ENCODE measurements at regions not wholly inside any gene's neighbourhood (a gene's known extent, or its start where the extent isn't known, plus 50 kb on each side); places are given as distances from the start of the nearest gene placed in this dataset.

GRCh38 chr16:82542714-82543113 is 84.1 kb upstream of the CDH13 start:
- TF ChIP-seq CTCF (conservative IDR thresholded peaks at IDR 0.05): no peak
- Mint-ChIP-seq H3K9me3 (no peaks in the 10 kb centered on the region), H3K27me3 (peaks cover 26% of the 10 kb centered on the region), H3K4me3 (no peak overlapping the region), H3K36me3 (no peaks in the 10 kb centered on the region), H3K4me1 (ENCODE audit: unreplicated experiment) (peaks cover 9% of the 10 kb centered on the region), H3K27ac (no peak overlapping the region)
- no peak for DNase-seq (ENCODE audit: extremely low spot score, unreplicated experiment)

- DNase-seq (ENCODE audit: extremely low spot score, unreplicated experiment): no peak
- no peak overlapping the region for H3K4me3 Mint-ChIP-seq
- no peaks in the 10 kb centered on the region for H3K36me3 Mint-ChIP-seq
- H3K9me3 Mint-ChIP-seq: no peaks in the 10 kb centered on the region
- peaks cover 26% of the 10 kb centered on the region for H3K27me3 Mint-ChIP-seq
- no peak overlapping the region for H3K27ac Mint-ChIP-seq
- no peak for TF ChIP-seq CTCF (conservative IDR thresholded peaks at IDR 0.05)
- peaks cover 9% of the 10 kb centered on the region for H3K4me1 Mint-ChIP-seq (ENCODE audit: unreplicated experiment)
Measured at GRCh38 chr16:82541103-82541502, 85.7 kb upstream of the CDH13 start.

- no peak for TF ChIP-seq CTCF (conservative IDR thresholded peaks at IDR 0.05)
- Mint-ChIP-seq H3K27ac (no peak overlapping the region), H3K27me3 (peaks cover 2% of the 10 kb centered on the region), H3K4me1 (ENCODE audit: unreplicated experiment) (no peaks in the 10 kb centered on the region), H3K9me3 (no peaks in the 10 kb centered on the region), H3K36me3 (no peaks in the 10 kb centered on the region), H3K4me3 (no peak overlapping the region)
- DNase-seq (ENCODE audit: extremely low spot score, unreplicated experiment): no peak
Measured at GRCh38 chr16:82535764-82536163, 91.0 kb upstream of the CDH13 start.

GRCh38 chr16:82535262-82535661 is 91.5 kb upstream of the CDH13 start:
- DNase-seq (ENCODE audit: extremely low spot score, unreplicated experiment): no peak
- TF ChIP-seq CTCF (conservative IDR thresholded peaks at IDR 0.05): no peak
- no peaks in the 10 kb centered on the region for H3K4me1 Mint-ChIP-seq (ENCODE audit: unreplicated experiment)

GRCh38 chr16:82533189-82533588 is 93.6 kb upstream of the CDH13 start:
- TF ChIP-seq CTCF (conservative IDR thresholded peaks at IDR 0.05): no peak
- Mint-ChIP-seq H3K36me3 (no peaks in the 10 kb centered on the region), H3K27ac (no peak overlapping the region), H3K4me1 (ENCODE audit: unreplicated experiment) (no peaks in the 10 kb centered on the region), H3K4me3 (no peak overlapping the region), H3K27me3 (no peaks in the 10 kb centered on the region), H3K9me3 (peaks cover 3% of the 10 kb centered on the region)
- no peak for DNase-seq (ENCODE audit: extremely low spot score, unreplicated experiment)

More at GRCh38 chr16:82535262-82535661, 91.5 kb upstream of the CDH13 start:
- no peak overlapping the region for H3K4me3 Mint-ChIP-seq
- H3K9me3 Mint-ChIP-seq: no peaks in the 10 kb centered on the region
- H3K27ac Mint-ChIP-seq: no peak overlapping the region
- no peaks in the 10 kb centered on the region for H3K27me3 Mint-ChIP-seq
- no peaks in the 10 kb centered on the region for H3K36me3 Mint-ChIP-seq

- Mint-ChIP-seq H3K36me3 (no peaks in the 10 kb centered on the region), H3K4me3 (no peak overlapping the region), H3K4me1 (ENCODE audit: unreplicated experiment) (no peaks in the 10 kb centered on the region), H3K27ac (no peak overlapping the region), H3K9me3 (peaks cover 3% of the 10 kb centered on the region), H3K27me3 (peaks cover 4% of the 10 kb centered on the region)
- no peak for TF ChIP-seq CTCF (conservative IDR thresholded peaks at IDR 0.05)
- no peak for DNase-seq (ENCODE audit: extremely low spot score, unreplicated experiment)
Measured at GRCh38 chr16:82530883-82531282, 95.9 kb upstream of the CDH13 start.

All from type B pancreatic cell (in vitro differentiated cells).